Panc1 (cell line): ENCODE measurements at regions not wholly inside any gene's neighbourhood (a gene's known extent, or its start where the extent isn't known, plus 50 kb on each side); places are given as distances from the start of the nearest gene placed in this dataset.

Experiments used
- ATAC-seq: fragments of 200-7000 bp; cut with Tn5 transposase; 2 replicates; pipeline ENCODE4 v1.9.1; 2020; ENCODE audit warnings: mild to moderate bottlenecking, moderate library complexity
- BruUV-seq: library from RNA; stranded (reverse); fragments of 400-500 nt; replicated peaks from 2 replicates; lab custom pipeline; 2021; lab: Mats Ljungman, UMichigan
- CTCF ChIA-PET: fragments of 300-600 bp; sonication (Branson Sonifier 250); formaldehyde crosslinking; loops from one replicate; lab custom pipeline; 2022; ENCODE audit warnings: antibody characterized with exemption; lab: Charles Lee
- POLR2A ChIA-PET: fragments of 300-600 bp; sonication (Branson Sonifier 250); formaldehyde crosslinking; loops from one replicate; lab custom pipeline; 2022; ENCODE audit warnings: antibody characterized with exemption; lab: Charles Lee
- DNase-seq: peaks from one replicate; pipeline ENCODE4 v3.0.0-alpha.2; 2010; ENCODE audit warnings: low read depth, low spot score
- H3K27ac ChIP-seq: 2 replicates; pipeline ENCODE4 v1.5.1; 2011; ENCODE audit warnings: mild to moderate bottlenecking, low read length, inconsistent platforms
- H3K27me3 ChIP-seq: fragments of 200-500 bp; sonication (Bioruptor generic); 2 replicates; pipeline ENCODE4 v1.6.0; 2014; ENCODE audit warnings: low read length, inconsistent platforms; ENCODE audit not compliant: control insufficient read depth, insufficient read depth
- H3K36me3 ChIP-seq: fragments of 200-500 bp; sonication (Bioruptor generic); 2 replicates; pipeline ENCODE4 v1.5.1; 2014; ENCODE audit warnings: inconsistent platforms, mild to moderate bottlenecking, low read length, moderate library complexity; ENCODE audit not compliant: control insufficient read depth, insufficient read depth
- H3K4me1 ChIP-seq: 2 replicates; pipeline ENCODE4 v1.5.1; 2011; ENCODE audit warnings: inconsistent platforms, mild to moderate bottlenecking, low read length, moderate library complexity; ENCODE audit not compliant: control insufficient read depth, insufficient read depth
- H3K4me3 ChIP-seq, 2 experiments: 2 replicates each; pipeline ENCODE4 v1.5.1; 2011 to 2012; ENCODE audit warnings: low read depth in 2 of 2, low read length in 2 of 2, mild to moderate bottlenecking in 2 of 2, inconsistent platforms in 1 of 2, moderate library complexity in 1 of 2
- H3K9me3 ChIP-seq: fragments of 200-500 bp; sonication (Bioruptor generic); 2 replicates; pipeline ENCODE4 v1.5.1; 2014; ENCODE audit warnings: low read depth, mild to moderate bottlenecking, inconsistent platforms, low read length, moderate library complexity; ENCODE audit not compliant: control insufficient read depth, insufficient read depth
- CTCF ChIP-seq: fragments of 450-650 bp; IDR thresholded peaks from 2 replicates; pipeline ENCODE4 v1.5.1; 2017; ENCODE audit warnings: mild to moderate bottlenecking
- POLR2AphosphoS5 ChIP-seq: IDR thresholded peaks from 2 replicates; pipeline ENCODE4 v1.6.1; 2012; ENCODE audit warnings: mild to moderate bottlenecking, low read depth, low read length, moderate library complexity
- REST ChIP-seq, 2 experiments: IDR thresholded peaks; 2 replicates each; pipeline ENCODE4 v1.6.1; 2011 to 2012; ENCODE audit warnings: low read depth in 2 of 2, control low read depth in 1 of 2, low read length in 1 of 2, mild to moderate bottlenecking in 1 of 2, moderate library complexity in 1 of 2; ENCODE audit not compliant: insufficient read depth in 1 of 2
- SIN3A ChIP-seq: IDR thresholded peaks from 2 replicates; pipeline ENCODE4 v1.6.1; 2012; ENCODE audit warnings: low read depth, mild to moderate bottlenecking, low read length, moderate library complexity, borderline replicate concordance; ENCODE audit not compliant: insufficient read depth
- TCF7L2 ChIP-seq: IDR thresholded peaks from 2 replicates; pipeline ENCODE4 v1.6.1; 2011; ENCODE audit warnings: mild to moderate bottlenecking, low read depth, low read length, inconsistent platforms
- in situ Hi-C: cut with HindIII; loops from 2 replicates; pipeline ENCODE4 v1.10.0; 2016; ENCODE audit warnings: low sequenced_read_pairs, low pct_unique_long_range_greater_than_20kb
- intact Hi-C: fragments of 100-400 bp; cut with micrococcal nuclease; formaldehyde crosslinking; loops from one replicate; pipeline ENCODE4 v1.10.0; 2022; ENCODE audit not compliant: unreplicated experiment

GRCh38 chr21:38714999-38715398 is 90.7 kb upstream of the ETS2 start:
- TF ChIP-seq SIN3A (no peak), CTCF (no peak), REST (IDR thresholded peaks at IDR 0.05; ENCODE audit: insufficient read depth in 1 of 2, low read depth in 2 of 2, low read length in 1 of 2) (no peak), POLR2AphosphoS5 (no peak), TCF7L2 (no peak)
- in situ Hi-C loops (no loop called here), intact Hi-C loops (loop anchor here (5.0 kb wide), 1 partner anchor 208 kb away; no protein-coding TSS in a partner anchor)
- Histone ChIP-seq H3K27ac (no peak overlapping the region), H3K4me3 (no peak overlapping the region), H3K4me1 (no peaks in the 10 kb centered on the region), H3K27me3 (no peaks in the 10 kb centered on the region), H3K36me3 (no peaks in the 10 kb centered on the region), H3K9me3 (no peaks in the 10 kb centered on the region)
- BruUV-seq = no TSS peak
- POLR2A ChIA-PET = no interaction called here
- DNase-seq (no peak), ATAC-seq (no peak)
- CTCF ChIA-PET = no interaction called here

- DNase-seq (no peak), ATAC-seq (no peak)
- in situ Hi-C loops (no loop called here), intact Hi-C loops (no loop called here)
- no peak for TF ChIP-seq POLR2AphosphoS5
- no peak for TF ChIP-seq CTCF
- no peak for TF ChIP-seq REST (IDR thresholded peaks at IDR 0.05; ENCODE audit: insufficient read depth in 1 of 2, low read depth in 2 of 2, low read length in 1 of 2)
- no peak for TF ChIP-seq SIN3A
- no peak for TF ChIP-seq TCF7L2
- H3K36me3 ChIP-seq = no peaks in the 10 kb centered on the region
- no TSS peak for BruUV-seq
- ChIA-PET POLR2A (no interaction called here), CTCF (no interaction called here)
- H3K9me3 ChIP-seq = no peaks in the 10 kb centered on the region
- H3K27me3 ChIP-seq = no peaks in the 10 kb centered on the region
- H3K4me1 ChIP-seq = no peaks in the 10 kb centered on the region
- H3K27ac ChIP-seq = no peak overlapping the region
- no peak overlapping the region for H3K4me3 ChIP-seq
These were observed 89.6 kb upstream of the ETS2 start for GRCh38 chr21:38716088-38716487.
